Loucy (cell line): ENCODE measurements at regions not wholly inside any gene's neighbourhood (a gene's known extent, or its start where the extent isn't known, plus 50 kb on each side); places are given as distances from the start of the nearest gene placed in this dataset.

Experiments used
- H2AFZ ChIP-seq: fragments of 200-600 bp; sonication (generic); 2 replicates; pipeline ENCODE4 v1.6.0; 2016; ENCODE audit warnings: antibody characterized with exemption, mild to moderate bottlenecking, low read length, moderate library complexity
- H3F3A ChIP-seq: fragments of 200-600 bp; 2 replicates; pipeline ENCODE4 v1.6.0; 2016; ENCODE audit warnings: antibody characterized with exemption, low read depth, mild to moderate bottlenecking
- H3K27me3 ChIP-seq: fragments of 200-600 bp; sonication (generic); 2 replicates; pipeline ENCODE4 v1.6.1; 2014; ENCODE audit warnings: low read length, mild to moderate bottlenecking; ENCODE audit not compliant: insufficient read depth, poor library complexity, severe bottlenecking
- H3K36me3 ChIP-seq: fragments of 200-600 bp; sonication (generic); 2 replicates; pipeline ENCODE4 v1.6.1; 2016; ENCODE audit warnings: low read length; ENCODE audit not compliant: insufficient read depth
- H3K4me1 ChIP-seq: fragments of 200-600 bp; sonication (generic); 2 replicates; pipeline ENCODE4 v1.5.1; 2014; ENCODE audit warnings: low read length, mild to moderate bottlenecking; ENCODE audit not compliant: insufficient read depth, poor library complexity, severe bottlenecking
- H3K4me2 ChIP-seq: fragments of 200-600 bp; sonication (generic); 2 replicates; pipeline ENCODE4 v1.6.0; 2014; ENCODE audit warnings: antibody characterized with exemption, low read length, low read depth, mild to moderate bottlenecking; ENCODE audit not compliant: poor library complexity, severe bottlenecking
- H3K4me3 ChIP-seq: fragments of 200-600 bp; sonication (generic); 2 replicates; pipeline ENCODE4 v1.5.1; 2014; ENCODE audit warnings: low read length, mild to moderate bottlenecking, mixed read lengths; ENCODE audit not compliant: poor library complexity, severe bottlenecking
- H3K79me2 ChIP-seq: fragments of 200-600 bp; sonication (generic); 2 replicates; pipeline ENCODE4 v1.6.1; 2014; ENCODE audit warnings: low read length; ENCODE audit not compliant: insufficient read depth
- H3K9ac ChIP-seq: fragments of 200-600 bp; sonication (generic); 2 replicates; pipeline ENCODE4 v1.6.0; 2014; ENCODE audit warnings: mild to moderate bottlenecking, low read depth, low read length, moderate library complexity; ENCODE audit not compliant: poor library complexity, severe bottlenecking
- H3K9me2 ChIP-seq: fragments of 200-600 bp; sonication (generic); replicated peaks from 2 replicates; pipeline ENCODE4 v1.6.1; 2016; ENCODE audit warnings: low read depth, low read length, mixed read lengths
- H3K9me3 ChIP-seq: fragments of 200-600 bp; sonication (generic); 2 replicates; pipeline ENCODE4 v1.6.1; 2014; ENCODE audit warnings: mild to moderate bottlenecking, antibody characterized with exemption, low read length, low read depth; ENCODE audit not compliant: insufficient read depth
- H4K20me1 ChIP-seq: fragments of 200-600 bp; sonication (generic); 2 replicates; pipeline ENCODE4 v1.6.0; 2014; ENCODE audit warnings: antibody characterized with exemption, low read length, mild to moderate bottlenecking; ENCODE audit not compliant: insufficient read depth, poor library complexity, severe bottlenecking
- EZH2phosphoT487 ChIP-seq: fragments of 200-600 bp; IDR thresholded peaks from 2 replicates; pipeline ENCODE4 v1.6.1; 2018; ENCODE audit warnings: antibody characterized with exemption, mild to moderate bottlenecking, moderate library complexity, borderline replicate concordance
- TF ChIP-seq, protein P1 (sequence below): fragments of 200-600 bp; sonication (generic); conservative IDR thresholded peaks from 2 replicates; pipeline ENCODE4 v1.5.1; 2014; ENCODE audit warnings: mild to moderate bottlenecking, antibody characterized with exemption, low read length

DNA sequence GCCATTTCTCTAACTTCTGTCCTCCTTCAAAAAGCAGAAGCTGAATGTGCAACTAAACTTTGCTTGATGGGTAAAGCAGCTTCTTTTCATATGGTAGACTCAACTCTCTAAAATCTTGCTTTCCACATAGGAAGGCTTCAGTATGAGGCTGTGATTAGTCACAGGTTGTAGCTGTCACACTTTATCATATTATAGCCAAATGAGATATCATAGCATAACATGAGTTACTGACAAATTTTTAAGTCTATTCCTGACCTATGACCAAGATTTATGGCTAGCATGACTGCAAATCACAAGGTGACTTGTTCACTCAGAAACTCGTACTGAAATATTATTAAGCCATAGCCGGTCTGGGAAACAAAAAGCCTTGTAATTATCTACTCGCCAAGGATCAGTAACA, 998.6 kb downstream of the RPA4 start:
- Histone ChIP-seq H3K4me1 (no peaks in the 10 kb centered on the region), H3K36me3 (no peaks in the 10 kb centered on the region), H3F3A (no peaks in the 10 kb centered on the region), H3K27me3 (no peaks in the 10 kb centered on the region), H3K9me2 (no peaks in the 10 kb centered on the region), H3K9me3 (no peaks in the 10 kb centered on the region), H3K4me3 (no peak overlapping the region), H4K20me1 (no peaks in the 10 kb centered on the region), H3K4me2 (no peak overlapping the region), H3K79me2 (no peaks in the 10 kb centered on the region), H2AFZ (no peak overlapping the region), H3K9ac (no peak overlapping the region)
- TF ChIP-seq EZH2phosphoT487: no peak
- TF ChIP-seq, protein P1, sequence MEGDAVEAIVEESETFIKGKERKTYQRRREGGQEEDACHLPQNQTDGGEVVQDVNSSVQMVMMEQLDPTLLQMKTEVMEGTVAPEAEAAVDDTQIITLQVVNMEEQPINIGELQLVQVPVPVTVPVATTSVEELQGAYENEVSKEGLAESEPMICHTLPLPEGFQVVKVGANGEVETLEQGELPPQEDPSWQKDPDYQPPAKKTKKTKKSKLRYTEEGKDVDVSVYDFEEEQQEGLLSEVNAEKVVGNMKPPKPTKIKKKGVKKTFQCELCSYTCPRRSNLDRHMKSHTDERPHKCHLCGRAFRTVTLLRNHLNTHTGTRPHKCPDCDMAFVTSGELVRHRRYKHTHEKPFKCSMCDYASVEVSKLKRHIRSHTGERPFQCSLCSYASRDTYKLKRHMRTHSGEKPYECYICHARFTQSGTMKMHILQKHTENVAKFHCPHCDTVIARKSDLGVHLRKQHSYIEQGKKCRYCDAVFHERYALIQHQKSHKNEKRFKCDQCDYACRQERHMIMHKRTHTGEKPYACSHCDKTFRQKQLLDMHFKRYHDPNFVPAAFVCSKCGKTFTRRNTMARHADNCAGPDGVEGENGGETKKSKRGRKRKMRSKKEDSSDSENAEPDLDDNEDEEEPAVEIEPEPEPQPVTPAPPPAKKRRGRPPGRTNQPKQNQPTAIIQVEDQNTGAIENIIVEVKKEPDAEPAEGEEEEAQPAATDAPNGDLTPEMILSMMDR: no peak

- H3K36me3 ChIP-seq: no peaks in the 10 kb centered on the region
- no peak overlapping the region for H3K9ac ChIP-seq
- H3F3A ChIP-seq: no peaks in the 10 kb centered on the region
- no peaks in the 10 kb centered on the region for H4K20me1 ChIP-seq
- H3K9me3 ChIP-seq: no peaks in the 10 kb centered on the region
- no peaks in the 10 kb centered on the region for H3K4me1 ChIP-seq
- TF ChIP-seq, protein P1: no peak
- TF ChIP-seq EZH2phosphoT487: no peak
- H3K79me2 ChIP-seq: no peaks in the 10 kb centered on the region
- H3K4me2 ChIP-seq: no peak overlapping the region
- no peaks in the 10 kb centered on the region for H3K9me2 ChIP-seq
- H3K27me3 ChIP-seq: no peaks in the 10 kb centered on the region
- no peak overlapping the region for H2AFZ ChIP-seq
- H3K4me3 ChIP-seq: no peak overlapping the region
Measured at GRCh38 chrX:97895751-97896150, 1012.0 kb downstream of the RPA4 start.

DNA sequence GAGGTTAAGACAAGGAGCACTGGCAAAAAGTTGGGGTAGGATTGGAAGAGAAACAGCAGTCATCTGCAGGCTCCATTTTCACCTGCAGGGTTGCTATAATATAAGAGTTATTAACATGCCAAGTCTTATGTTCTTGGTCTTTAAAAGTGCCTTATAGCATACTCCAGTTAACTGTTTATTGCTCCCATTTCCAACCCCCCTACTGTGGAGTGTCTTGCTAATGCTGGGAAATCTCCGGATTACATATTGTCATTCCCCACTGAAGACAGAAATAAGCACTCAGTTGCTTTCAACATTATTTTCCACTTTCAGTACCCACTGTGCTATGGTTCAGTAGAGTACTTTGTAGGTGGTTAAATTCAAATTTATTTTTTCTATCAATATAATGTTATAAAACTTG, 1014.3 kb downstream of the RPA4 start:
- no peaks in the 10 kb centered on the region for H3K79me2 ChIP-seq
- H3K9ac ChIP-seq: no peak overlapping the region
- H2AFZ ChIP-seq: no peak overlapping the region
- H4K20me1 ChIP-seq: no peaks in the 10 kb centered on the region
- H3K36me3 ChIP-seq: no peaks in the 10 kb centered on the region
- H3K27me3 ChIP-seq: no peaks in the 10 kb centered on the region
- H3K4me3 ChIP-seq: no peak overlapping the region
- no peaks in the 10 kb centered on the region for H3K4me1 ChIP-seq
- H3K9me2 ChIP-seq: no peaks in the 10 kb centered on the region
- no peak overlapping the region for H3K4me2 ChIP-seq
- no peaks in the 10 kb centered on the region for H3F3A ChIP-seq
- TF ChIP-seq, protein P1: no peak
- no peak for TF ChIP-seq EZH2phosphoT487
- H3K9me3 ChIP-seq: no peaks in the 10 kb centered on the region
